ENCODE measurements at regions not wholly inside any gene's neighbourhood (a gene's known extent, or its start where the extent isn't known, plus 50 kb on each side); places are given as distances from the start of the nearest gene placed in this dataset.

- TF ChIP-seq ZFX (IDR thresholded peaks at IDR 0.05; ENCODE audit: borderline replicate concordance) (no peak), CTCF (IDR thresholded peaks at IDR 0.05) (no peak)
- H3K27ac ChIP-seq: no peak overlapping the region
These were observed 104.9 kb upstream of the FOXP2 start for GRCh38 chr7:114309729-114310128.

GRCh38 chr7:114303301-114303700 lies 111.3 kb upstream of the FOXP2 start:
- no peak overlapping the region for H3K27ac ChIP-seq
- TF ChIP-seq CTCF (IDR thresholded peaks at IDR 0.05): no peak
- TF ChIP-seq ZFX (IDR thresholded peaks at IDR 0.05; ENCODE audit: borderline replicate concordance): no peak

GRCh38 chr7:114302858-114303257 lies 111.8 kb upstream of the FOXP2 start:
- TF ChIP-seq CTCF (IDR thresholded peaks at IDR 0.05): no peak
- TF ChIP-seq ZFX (IDR thresholded peaks at IDR 0.05; ENCODE audit: borderline replicate concordance): no peak
- H3K27ac ChIP-seq: no peak overlapping the region

GRCh38 chr7:114298011-114298410 lies 116.6 kb upstream of the FOXP2 start:
- TF ChIP-seq ZFX (IDR thresholded peaks at IDR 0.05; ENCODE audit: borderline replicate concordance) (no peak), CTCF (IDR thresholded peaks at IDR 0.05) (no peak)
- H3K27ac ChIP-seq: no peak overlapping the region

GRCh38 chr7:114297121-114297520 lies 117.5 kb upstream of the FOXP2 start:
- H3K27ac ChIP-seq: no peak overlapping the region
- no peak for TF ChIP-seq CTCF (IDR thresholded peaks at IDR 0.05)
- TF ChIP-seq ZFX (IDR thresholded peaks at IDR 0.05; ENCODE audit: borderline replicate concordance): no peak

- H3K27ac ChIP-seq: no peak overlapping the region
- TF ChIP-seq CTCF (IDR thresholded peaks at IDR 0.05): no peak
- TF ChIP-seq ZFX (IDR thresholded peaks at IDR 0.05; ENCODE audit: borderline replicate concordance): no peak
These were observed 119.1 kb upstream of the FOXP2 start for GRCh38 chr7:114295522-114295921.

- no peak overlapping the region for H3K27ac ChIP-seq
- no peak for TF ChIP-seq ZFX (IDR thresholded peaks at IDR 0.05; ENCODE audit: borderline replicate concordance)
- TF ChIP-seq CTCF (IDR thresholded peaks at IDR 0.05): no peak
These were observed 120.6 kb upstream of the FOXP2 start for GRCh38 chr7:114294036-114294435.
